Glomerular endothelial cell (primary cell): ENCODE measurements at regions not wholly inside any gene's neighbourhood (a gene's known extent, or its start where the extent isn't known, plus 50 kb on each side); places are given as distances from the start of the nearest gene placed in this dataset.
"Not testable (repeated sequence)": the region's sequence is repeated elsewhere in the genome, so short reads cannot be mapped to it uniquely, and the experiment has no call there.

ENCODE experiments used
- DNase-seq: peaks from one replicate; pipeline ENCODE4 v3.0.0-alpha.2; 2011; ENCODE audit warnings: low read depth, low spot score; ENCODE audit errors: extremely low read depth

DNA sequence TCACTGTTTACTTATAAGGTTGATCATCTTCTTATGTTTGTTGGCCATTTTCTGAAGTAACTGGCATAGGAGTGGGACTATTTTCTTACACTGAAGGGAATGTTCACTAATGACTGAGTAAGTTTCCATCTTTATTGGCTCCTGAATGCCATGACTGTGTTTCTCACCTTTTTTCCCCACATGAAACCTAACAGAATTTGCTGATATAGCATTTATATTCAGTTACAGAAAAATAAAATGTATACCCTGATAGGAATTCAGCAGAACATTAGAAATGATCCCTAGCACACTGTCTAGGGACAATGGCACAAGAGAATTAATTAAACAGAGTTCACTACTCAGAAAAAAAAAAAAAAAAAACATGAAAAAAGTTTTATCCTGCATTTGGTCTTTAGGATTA lies 1465.1 kb upstream of the C9orf72 start:
- no peak for DNase-seq

DNA sequence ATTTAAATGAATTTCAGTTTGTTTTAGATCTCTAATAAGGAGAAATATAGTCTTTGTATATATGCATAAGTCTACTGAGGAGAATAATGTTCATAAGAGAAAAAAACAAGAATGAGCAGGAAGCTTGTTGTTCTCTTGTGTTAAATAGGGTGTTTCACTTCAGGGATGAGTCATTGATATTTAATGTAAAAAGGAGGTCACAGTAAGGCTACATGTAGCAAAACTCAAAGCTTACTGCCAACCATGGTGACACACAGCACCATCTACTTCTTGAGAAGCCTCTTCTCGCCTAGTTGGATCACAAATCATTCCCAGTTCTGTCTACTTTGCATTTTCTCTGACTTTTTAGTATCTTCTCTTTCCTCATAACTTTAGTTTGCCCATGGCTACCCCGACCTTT lies 1466.0 kb upstream of the C9orf72 start:
- DNase-seq: no peak

DNA sequence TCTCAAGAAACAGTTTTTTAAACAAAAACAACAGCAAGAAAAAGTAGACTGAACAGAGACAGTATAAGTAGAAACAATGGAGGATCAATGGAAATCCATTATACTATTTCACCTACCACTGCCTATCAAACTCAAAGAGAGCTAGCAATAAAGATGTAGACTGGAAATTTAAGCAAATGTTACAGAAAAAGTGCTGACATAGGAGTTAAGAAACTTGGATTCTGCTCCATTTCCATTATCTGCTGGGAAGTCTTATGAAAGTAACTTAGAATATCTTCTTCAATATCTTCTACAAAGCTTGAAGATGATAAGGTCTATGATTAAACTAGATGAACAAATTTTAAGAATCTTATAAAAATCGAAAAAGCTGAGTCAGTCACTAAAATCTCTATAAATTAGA lies 1469.8 kb upstream of the C9orf72 start:
- no peak for DNase-seq

DNA sequence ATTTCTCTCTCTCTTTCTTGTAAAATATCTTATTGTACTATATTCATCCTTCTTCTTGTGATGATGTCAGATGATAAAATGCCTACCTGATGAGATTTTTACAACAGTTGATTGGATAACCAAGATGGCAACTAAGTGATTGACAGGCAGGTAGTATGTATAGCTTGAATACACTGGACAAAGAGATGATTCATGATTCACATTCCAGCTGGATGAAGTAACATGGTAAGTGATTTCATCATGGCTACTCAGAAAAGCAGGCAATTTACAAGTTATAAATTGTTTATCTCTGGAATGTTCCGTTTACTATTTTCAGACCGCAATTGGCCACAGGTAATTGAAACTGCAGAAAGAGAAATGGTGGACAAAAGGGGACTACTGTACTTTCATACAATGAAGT lies 1471.7 kb upstream of the C9orf72 start:
- DNase-seq: no peak

DNA sequence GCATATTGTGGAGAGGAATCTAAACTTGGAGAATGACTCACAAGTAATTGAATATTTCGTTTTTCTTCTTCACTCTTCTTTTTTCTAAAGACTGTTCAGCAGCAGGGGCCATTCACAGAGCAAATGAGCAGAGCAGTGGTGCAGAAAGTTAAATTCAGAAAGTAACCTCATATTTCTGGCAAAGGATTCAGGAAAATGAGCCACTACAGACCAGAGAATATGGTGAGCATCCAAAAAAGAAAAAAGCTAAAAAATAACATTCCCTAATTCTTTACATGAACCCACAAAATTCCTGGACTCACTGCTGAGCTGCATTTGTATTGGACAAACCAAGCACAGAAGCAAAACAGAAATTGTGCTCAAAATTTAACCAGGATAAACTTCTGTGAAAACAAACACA lies 1486.8 kb upstream of the C9orf72 start:
- DNase-seq: no peak

DNA sequence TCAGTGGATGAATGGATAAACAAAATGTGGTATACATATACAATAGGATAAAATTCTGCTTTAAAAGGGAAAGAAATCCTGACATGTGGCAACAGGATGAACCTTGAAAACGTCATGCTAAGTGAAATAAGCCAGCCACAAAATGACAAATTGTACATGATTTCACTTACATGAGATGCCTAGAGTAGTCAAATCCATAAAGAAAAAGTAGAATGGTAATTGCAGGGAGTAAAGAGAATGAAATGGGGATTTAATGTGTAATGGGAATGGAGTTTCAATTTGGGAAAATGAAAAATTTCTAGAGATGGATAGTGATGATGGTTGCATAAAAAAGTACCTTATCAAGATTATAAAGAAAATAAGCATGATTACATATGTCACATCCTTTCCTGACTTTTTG lies 1489.2 kb upstream of the C9orf72 start:
- no peak for DNase-seq

DNA sequence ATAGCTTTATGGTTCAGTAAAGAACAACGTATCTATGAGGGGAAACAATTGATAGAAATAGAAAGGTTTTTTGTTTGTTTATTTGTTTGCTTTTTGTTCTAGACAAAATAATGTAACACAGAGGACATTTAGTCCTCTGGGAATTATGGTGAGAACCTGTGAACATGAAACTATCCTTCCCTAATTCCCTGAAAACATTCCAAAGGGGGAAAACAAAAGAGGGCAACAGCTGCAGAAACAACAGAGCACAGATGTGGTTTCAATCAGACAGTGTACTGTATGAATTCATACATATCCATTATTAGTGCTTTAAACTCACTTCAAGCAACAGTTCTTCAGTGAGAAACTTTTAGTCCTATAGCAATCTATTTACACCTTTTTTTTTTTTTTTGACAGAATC lies 1489.8 kb upstream of the C9orf72 start:
- DNase-seq: no peak

DNA sequence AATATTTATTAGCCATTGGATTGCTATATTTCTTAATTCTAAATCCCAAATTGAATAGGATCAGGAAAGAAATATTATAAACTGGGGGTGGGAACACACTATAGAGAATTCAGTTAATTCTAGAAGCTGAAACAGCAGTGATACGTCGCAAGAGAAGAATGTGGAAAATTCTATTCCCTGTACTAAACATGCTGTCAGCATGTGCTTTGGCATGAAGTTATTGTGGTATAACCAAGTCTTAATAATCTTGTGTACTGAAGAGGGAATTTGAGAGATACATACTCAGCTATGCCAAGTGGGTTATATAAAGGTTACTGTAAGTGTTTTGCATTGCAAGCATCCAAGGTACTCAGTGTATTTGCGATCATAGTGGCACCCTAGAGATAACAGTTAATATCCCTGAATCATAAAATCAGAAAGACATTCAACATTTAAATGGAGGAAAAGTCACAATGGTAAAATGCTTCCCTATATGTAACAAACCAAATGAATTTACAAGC lies 1492.9 kb upstream of the C9orf72 start:
- DNase-seq: no peak

DNA sequence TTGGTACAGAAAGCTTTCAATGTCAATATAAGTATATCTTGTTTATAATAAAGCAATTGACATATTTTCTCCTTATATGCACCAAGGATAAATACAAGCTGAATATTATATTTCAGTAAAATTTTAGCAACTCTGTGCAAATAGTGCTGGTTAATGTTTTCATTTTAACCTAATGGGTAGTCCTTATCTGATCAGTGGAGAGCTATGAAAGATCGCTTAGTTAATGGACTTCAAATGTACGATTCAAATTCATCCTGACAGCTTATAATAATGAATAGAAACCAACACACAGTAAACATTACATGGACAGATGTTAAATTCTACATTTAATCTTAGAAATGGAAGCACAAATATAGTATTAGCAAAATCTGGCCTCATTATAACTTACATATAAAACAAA lies 1495.2 kb upstream of the C9orf72 start:
- DNase-seq: no peak

DNA sequence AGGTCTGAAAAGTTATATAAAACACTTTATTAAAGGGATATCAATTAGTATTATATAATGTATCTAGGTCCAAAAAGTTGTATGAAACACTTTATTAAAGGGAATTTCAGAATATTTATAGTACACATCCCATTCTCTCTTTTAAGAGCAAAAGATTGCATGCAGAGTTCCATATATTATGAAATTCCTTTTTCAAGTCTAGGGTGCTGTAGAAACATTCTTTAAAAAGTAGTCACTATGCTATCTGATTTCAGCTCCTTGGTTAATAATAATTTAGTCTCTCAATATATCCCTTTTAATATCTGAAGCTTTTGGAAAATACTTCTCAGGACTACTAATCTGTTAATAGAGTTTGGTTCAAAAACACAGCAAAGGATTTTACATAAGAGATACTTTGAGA lies 1496.1 kb upstream of the C9orf72 start:
- DNase-seq: no peak

DNA sequence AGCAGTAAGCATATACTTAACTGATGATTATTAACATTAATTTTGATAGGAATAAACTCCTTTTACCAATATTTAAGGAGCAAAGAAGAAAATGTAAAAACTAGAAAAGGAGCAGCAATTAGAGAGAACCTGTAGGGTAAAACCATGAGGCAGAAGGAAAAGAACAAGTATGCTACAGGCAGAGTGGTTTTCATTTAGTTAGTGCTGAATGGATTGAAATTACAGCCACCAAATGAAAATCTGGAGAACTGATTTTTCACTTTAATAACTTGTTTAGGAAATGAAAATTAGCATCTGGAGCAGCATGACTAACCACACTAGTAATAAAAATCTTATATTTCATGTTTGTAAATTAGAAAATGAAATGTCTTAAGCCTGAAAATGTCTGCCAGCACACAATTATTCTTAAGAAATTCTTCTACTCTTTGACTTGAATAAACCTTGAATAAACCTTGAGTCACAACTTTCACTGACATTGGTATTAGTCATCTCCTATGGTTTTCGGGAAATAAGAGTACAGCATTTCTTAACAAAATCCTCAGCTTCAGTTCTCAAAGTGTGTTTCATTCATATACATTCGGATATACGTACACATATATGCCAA lies 1504.9 kb upstream of the C9orf72 start:
- DNase-seq: no peak

DNA sequence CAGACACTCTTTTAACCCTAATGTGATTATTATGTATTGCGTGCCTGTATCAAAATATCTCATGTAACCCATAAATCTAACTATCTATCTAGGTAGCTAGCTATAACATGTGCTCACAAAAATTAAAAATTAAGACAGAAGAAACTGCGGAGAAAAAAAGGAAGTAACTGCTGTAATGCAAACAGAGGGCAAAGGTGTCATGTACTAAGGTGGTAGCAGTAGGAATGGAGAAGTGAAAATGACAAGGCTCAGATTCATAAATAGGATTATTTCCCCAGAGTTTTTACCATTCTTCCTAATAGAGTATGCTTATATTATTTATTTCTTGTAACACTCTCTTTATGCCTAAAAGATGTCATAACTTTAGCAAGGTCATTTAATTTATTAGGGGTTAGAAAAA lies 1527.5 kb upstream of the C9orf72 start:
- DNase-seq: no peak

DNA sequence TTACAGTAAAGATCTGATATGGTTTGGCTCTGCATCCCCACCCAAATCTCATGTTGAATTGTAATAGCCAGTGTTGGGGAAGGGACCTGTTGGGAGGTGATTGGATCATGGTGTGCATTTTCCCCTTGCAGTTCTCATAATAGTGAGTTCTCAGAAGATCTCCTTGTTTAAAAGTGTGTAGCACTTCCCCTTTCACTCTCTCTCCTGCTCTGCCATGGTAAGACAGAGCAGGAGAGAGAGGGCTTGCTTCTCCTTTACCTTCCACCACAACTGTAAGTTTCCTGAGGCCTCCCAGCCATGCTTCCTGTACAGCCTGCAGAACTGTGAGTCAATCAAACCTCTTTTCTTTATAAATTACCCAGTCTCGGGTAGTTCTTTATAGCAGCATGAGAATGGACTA lies 1530.9 kb upstream of the C9orf72 start:
- not testable (repeated sequence) for DNase-seq

DNA sequence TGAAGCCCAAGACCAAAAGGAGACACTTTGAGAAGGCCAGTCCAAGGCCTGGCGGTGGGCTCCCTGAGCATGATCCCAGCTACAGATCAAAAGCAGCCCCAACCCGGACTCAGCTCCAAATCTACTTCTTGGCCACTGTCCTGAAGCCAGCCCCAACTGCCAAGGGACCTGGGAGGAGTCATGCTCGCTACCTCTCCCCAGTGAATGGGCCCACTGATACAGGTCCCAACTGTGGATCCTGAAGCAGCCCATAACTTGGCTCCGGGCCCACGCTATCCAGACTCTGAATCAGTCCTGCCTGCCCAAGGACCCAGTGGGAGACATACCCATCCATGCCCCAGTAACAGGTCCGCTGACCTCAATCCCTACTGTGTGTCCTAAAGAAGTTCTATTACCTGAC lies 1545.3 kb upstream of the C9orf72 start:
- no peak for DNase-seq

DNA sequence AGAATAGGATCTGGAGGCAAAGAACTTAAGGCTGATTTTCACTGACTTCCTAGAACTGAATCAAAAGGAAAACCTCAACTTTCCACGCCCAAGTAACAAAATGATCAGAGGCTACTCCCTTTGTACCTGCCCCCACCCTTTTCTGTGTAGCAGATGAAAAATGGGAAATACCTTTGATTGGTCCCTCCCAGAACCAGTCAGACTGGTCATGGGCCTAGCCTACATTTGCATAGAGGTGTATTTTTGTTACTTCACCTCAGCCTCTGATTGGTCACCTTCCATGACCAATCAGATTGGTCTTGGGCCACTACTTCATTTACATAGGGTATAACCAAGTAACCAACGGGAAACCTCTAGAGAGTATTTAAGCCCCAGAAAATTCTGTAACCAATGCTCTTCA lies 1553.5 kb upstream of the C9orf72 start:
- DNase-seq: no peak

DNA sequence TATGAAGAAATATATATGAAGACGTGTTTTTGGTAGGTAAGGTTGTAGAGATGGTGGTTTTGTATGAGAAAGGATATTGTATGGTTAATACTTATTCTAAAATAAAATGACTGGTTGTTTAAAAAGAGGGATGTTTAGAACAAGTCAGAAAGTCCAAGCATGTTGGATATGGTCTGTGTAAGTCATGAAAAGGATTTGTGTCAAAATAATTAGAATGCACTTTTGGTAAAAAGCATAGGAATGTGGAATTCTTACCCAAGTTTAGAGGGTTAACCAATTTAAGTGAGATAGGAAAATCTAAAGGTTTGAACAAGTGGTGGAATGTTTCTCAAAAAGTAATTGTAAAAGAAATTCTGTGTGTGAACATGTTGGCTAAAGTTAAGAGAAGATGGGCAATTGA lies 1556.5 kb upstream of the C9orf72 start:
- DNase-seq: no peak

DNA sequence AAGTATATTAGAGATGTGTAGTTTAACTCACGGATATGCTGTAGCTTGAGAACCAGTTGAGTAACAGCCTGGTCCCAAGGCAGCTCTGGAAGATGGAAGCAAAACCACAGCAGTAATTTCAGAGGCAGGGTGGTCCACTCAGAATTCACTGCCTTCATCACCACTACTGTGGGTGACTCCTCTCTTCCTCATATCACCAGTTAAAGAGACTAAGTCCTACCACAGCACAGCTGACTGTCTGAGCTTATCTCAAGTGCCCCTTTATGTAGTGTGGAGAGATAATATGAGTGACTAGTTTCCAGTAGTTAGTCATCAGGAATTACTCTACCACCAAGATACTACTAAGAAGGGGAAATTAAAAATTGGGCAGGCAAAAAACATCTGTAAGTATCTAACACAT lies 1571.2 kb upstream of the C9orf72 start:
- DNase-seq: no peak

DNA sequence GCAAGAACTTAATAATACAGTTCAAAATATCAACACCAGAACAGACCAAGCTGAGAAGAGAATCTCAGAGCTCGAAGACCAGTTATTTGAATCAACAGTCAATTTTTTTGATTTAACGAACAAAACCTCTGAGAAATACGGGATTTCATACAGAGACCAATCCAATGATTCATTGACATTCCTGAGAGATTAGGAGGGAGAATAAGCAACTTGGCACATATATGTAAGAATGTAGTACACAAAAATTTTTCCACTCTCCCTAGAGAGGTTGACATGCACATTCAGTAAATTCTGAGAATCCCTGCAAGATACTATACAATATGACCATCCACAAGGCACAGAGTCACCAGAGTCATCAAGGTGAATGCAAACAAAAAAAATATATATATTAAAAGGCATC lies 1577.3 kb upstream of the C9orf72 start:
- DNase-seq: no peak

DNA sequence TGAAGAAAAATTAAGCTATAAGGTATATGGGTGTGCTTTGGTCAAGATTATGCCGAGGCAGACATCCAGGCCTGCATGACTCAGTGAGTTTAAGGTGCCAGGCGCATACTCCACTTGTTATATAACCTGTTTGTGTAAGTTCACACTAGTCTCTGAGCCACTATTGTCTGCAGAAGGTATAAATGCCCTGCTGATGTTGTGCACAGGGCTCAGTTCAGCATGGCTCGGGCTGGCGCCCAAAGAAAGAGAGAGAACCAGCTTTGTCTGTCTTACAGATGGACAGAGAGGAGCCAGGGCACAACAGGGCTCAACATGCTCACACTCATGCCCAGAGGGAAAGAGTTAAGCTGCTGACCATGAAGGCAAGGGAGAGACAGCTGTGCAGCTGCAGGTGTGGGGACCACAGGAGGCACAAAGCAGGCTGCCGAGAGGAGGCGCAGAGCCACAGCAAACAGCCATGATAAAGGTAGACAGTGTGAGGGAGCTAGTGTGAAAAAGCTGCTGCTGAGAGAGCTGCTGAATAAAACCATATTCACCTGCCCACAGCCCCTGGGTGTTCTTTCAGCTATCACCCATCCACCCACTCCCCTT lies 1587.6 kb upstream of the C9orf72 start:
- no peak for DNase-seq

DNA sequence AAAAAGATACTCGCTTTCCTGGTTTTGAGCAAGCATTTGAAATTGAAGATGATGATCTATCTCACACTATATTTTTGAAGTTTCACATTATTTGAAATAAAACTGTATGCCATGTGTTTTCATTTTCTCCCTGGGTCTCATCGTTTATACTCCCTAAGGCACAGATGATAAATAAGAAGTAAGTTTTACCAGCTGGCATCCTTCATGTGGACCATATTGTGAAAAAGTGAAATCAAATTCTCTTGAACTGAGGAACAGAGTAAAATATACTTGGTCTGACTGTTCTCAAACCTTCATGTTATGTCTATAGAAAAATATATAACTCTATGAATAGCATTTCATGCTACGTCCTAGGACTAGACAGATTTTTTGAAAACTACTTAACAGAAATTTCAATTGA lies 1600.9 kb upstream of the C9orf72 start:
- DNase-seq: no peak

DNA sequence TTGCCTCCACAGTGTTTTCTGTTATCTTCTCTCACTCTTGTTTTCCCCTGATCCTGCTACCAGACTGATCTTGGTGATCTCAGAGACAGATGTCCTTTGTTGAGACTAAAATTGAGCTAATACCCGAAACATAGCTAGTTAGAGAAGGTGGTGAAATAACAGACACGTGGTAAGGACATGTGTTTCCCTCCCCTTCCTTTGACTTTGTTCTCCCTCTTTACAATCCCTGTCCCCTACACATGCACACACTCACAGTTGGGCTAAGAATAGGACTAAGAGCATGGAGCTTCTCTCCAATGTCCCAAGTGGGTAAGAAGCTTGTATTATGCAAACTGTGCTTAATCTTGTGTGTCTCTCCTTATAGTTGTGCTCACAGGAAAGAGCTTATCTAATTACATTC lies 1603.0 kb upstream of the C9orf72 start:
- DNase-seq: no peak

DNA sequence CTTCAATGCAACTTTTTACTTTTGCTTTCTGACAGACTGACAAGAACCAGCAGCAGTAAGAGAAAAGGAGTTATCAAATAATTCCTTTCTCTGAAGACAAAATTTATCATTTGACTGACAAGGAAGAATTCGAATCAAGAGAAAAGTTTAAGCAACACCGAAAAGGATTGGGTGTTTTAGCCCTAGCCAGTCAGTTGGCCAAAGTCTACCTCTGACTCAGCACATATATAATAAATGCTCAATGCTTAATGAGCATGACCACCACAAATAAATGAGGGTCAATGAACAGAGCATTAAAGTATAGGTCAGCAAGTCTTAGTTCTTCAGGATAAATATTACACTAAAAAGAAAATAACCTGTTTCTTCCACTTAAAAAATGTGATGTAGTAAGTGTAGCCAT lies 1603.5 kb upstream of the C9orf72 start:
- no peak for DNase-seq

DNA sequence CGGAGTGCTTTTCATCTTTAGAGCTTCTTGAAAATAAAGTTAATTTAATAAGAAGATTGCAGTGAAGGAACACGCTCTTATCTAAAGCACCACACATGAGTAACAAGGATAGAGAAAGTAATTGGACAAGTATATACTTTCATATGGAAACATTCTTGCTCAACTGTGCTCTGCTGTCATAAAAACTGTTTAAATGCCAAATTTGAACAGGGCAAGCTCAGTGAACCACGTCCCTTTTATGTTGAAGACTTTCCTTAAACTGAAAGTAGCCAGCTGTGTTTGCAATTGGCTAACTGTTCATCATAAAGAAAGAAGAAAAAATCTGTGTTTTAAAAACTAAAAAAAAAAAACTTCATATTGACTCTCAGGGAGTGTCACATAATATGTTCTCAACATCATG lies 1610.7 kb upstream of the C9orf72 start:
- no peak for DNase-seq
